AG04450 (cell line): ENCODE measurements at regions not wholly inside any gene's neighbourhood (a gene's known extent, or its start where the extent isn't known, plus 50 kb on each side); places are given as distances from the start of the nearest gene placed in this dataset.

Experiments used
- CTCF ChIA-PET: fragments of 300-600, 350-600 bp; formaldehyde crosslinking; extraction: SDS; loops from one replicate; lab custom pipeline; 2022; ENCODE audit warnings: antibody characterized with exemption, inconsistent platforms; lab: Charles Lee
- POLR2A ChIA-PET: fragments of 350-600 bp; formaldehyde crosslinking; extraction: SDS; loops from one replicate; lab custom pipeline; 2021; ENCODE audit warnings: antibody characterized with exemption, inconsistent platforms; lab: Yijun Ruan, JAX
- DNase-seq: peaks from one replicate; pipeline ENCODE4 v3.0.0-alpha.2; 2011; ENCODE audit warnings: low read depth, low spot score
- H3K27ac ChIP-seq: one replicate; pipeline ENCODE4 v1.5.1; 2012; ENCODE audit warnings: low read depth, low read length, control low read depth
- H3K27me3 ChIP-seq: one replicate; pipeline ENCODE4 v1.6.0; 2012; ENCODE audit warnings: low read length; ENCODE audit not compliant: control insufficient read depth, insufficient read depth
- H3K4me3 ChIP-seq: 2 replicates; pipeline ENCODE4 v1.5.1; 2011; ENCODE audit warnings: mild to moderate bottlenecking, low read depth, low read length, control low read depth
- H3K9me3 ChIP-seq: 2 replicates; pipeline ENCODE4 v1.5.1; 2012; ENCODE audit warnings: low read length; ENCODE audit not compliant: control insufficient read depth, insufficient read depth
- TF ChIP-seq, protein P1 (sequence below): IDR thresholded peaks from 2 replicates; pipeline ENCODE4 v1.5.1; 2011; ENCODE audit warnings: low read depth, low read length, control low read depth, inconsistent platforms

DNA sequence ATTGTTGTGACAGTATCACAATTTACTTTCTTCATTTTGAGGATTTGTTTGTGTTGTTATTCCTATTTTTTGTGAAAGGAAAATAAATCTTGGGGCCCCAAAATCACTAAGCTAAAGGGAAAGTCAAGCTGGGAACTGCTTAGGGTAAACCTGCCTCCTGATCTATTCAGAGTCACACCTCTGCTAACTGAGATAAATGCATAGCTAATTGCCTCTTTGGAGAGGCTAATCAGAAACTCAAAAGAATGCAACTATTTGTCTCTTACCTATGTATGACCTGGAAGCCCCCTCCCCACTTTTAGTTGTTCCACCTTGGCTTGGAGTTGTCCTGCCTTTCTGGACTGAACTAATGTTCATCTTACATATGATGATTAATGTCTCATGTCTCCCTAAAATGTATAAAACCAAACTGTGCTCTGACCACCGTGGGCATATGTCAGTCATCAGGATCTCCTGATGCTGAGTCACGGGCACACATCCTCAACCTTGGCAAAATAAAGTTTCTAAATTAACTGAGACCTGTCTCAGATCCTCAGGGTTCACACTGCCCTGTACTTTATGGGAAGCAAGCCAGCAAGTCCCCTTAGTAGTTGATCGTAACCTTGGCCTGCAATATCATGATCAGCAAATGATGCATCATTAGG, 523.2 kb upstream of the GOLIM4 start:
- TF ChIP-seq, protein P1, sequence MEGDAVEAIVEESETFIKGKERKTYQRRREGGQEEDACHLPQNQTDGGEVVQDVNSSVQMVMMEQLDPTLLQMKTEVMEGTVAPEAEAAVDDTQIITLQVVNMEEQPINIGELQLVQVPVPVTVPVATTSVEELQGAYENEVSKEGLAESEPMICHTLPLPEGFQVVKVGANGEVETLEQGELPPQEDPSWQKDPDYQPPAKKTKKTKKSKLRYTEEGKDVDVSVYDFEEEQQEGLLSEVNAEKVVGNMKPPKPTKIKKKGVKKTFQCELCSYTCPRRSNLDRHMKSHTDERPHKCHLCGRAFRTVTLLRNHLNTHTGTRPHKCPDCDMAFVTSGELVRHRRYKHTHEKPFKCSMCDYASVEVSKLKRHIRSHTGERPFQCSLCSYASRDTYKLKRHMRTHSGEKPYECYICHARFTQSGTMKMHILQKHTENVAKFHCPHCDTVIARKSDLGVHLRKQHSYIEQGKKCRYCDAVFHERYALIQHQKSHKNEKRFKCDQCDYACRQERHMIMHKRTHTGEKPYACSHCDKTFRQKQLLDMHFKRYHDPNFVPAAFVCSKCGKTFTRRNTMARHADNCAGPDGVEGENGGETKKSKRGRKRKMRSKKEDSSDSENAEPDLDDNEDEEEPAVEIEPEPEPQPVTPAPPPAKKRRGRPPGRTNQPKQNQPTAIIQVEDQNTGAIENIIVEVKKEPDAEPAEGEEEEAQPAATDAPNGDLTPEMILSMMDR = no peak
- CTCF ChIA-PET = interaction anchor here (2.6 kb wide), 1 partner anchor 408 kb away, joined by 22 read pairs; no protein-coding TSS in a partner anchor

DNA sequence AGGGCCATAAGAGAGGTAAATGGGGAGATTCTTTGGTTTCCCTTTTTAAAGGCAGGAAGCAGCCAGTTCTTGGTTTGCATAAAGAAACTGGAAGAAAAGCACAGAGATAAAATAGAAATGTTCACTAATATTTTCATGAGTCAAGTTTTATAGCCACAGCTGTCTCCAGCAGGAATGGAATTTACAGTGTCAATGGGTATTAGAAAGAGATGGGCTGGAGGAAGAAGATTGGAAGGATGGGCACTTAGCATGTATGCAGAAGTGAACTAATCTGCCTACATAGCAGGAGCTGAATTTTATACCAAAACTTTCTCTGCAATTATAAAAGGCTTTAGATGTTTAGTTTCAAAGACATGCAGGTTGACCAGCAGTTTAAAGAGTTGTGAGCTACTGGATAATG, 521.9 kb upstream of the GOLIM4 start:
- TF ChIP-seq, protein P1 = no peak

More for the DNA sequence above, 523.2 kb upstream of the GOLIM4 start:
- Histone ChIP-seq H3K27me3 (no peaks in the 10 kb centered on the region), H3K4me3 (no peak overlapping the region), H3K27ac (no peak overlapping the region), H3K9me3 (no peaks in the 10 kb centered on the region)
- no peak for DNase-seq
- POLR2A ChIA-PET = no interaction called here

DNA sequence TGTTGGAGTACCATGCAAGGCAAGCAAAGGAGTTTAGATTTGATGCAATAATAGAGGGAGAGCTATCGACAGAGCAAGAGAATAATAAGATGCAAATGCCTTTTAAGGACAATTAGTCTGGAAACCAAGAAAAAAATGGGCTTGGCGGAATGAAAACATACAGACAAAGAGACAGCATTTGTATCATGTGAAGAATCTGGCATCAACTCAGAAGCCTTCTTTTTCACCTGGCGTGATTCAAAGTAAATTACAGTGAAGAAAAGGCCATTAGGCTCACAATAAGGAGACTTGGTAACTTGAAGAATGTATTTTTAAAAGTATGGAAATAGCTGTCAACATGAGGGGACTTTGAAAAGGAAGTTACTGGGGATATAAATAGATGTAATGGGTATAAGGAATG, 521.2 kb upstream of the GOLIM4 start:
- TF ChIP-seq, protein P1 = no peak
- DNase-seq = no peak
- CTCF ChIA-PET = no interaction called here

More for the DNA sequence above, 521.9 kb upstream of the GOLIM4 start:
- Histone ChIP-seq H3K9me3 (no peaks in the 10 kb centered on the region), H3K4me3 (no peak overlapping the region), H3K27ac (no peak overlapping the region), H3K27me3 (no peaks in the 10 kb centered on the region)
- ChIA-PET POLR2A (no interaction called here), CTCF (no interaction called here)
- no peak for DNase-seq

DNA sequence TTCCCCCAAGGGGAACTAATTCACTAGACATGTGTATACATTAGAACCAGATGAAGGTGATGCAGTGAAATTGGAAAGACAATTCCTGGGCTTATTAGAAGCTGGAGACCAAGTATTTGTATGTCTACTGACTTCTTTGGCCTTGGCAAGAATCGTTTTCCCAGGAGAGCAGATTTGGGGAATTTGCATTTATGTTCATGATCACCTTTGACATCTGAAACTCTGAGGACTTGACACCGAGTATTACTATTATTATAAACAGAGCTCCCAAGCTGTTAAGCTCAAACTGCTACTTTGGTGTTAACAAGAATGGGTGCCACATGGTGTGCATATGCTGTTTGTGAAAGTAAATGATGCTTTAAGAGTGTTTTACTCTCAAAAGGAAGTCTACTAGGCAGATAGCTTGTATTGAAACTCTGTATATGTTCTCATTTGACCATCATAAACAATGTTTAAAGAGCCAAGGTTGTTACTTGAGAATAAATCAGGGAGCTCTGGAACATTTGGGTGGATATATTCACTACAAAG, 519.8 kb upstream of the GOLIM4 start:
- Histone ChIP-seq H3K27me3 (no peaks in the 10 kb centered on the region), H3K27ac (no peak overlapping the region), H3K9me3 (no peaks in the 10 kb centered on the region), H3K4me3 (no peak overlapping the region)
- CTCF ChIA-PET = interaction anchor here (1.1 to 1.7 kb wide), 2 partner anchors 232 to 404 kb away, joined by 5 read pairs; no protein-coding TSS in a partner anchor
- TF ChIP-seq, protein P1 = no peak
- POLR2A ChIA-PET = no interaction called here
- no peak for DNase-seq

More for the DNA sequence above, 521.2 kb upstream of the GOLIM4 start:
- POLR2A ChIA-PET = no interaction called here
- Histone ChIP-seq H3K4me3 (no peak overlapping the region), H3K9me3 (no peaks in the 10 kb centered on the region), H3K27ac (no peak overlapping the region), H3K27me3 (no peaks in the 10 kb centered on the region)

DNA sequence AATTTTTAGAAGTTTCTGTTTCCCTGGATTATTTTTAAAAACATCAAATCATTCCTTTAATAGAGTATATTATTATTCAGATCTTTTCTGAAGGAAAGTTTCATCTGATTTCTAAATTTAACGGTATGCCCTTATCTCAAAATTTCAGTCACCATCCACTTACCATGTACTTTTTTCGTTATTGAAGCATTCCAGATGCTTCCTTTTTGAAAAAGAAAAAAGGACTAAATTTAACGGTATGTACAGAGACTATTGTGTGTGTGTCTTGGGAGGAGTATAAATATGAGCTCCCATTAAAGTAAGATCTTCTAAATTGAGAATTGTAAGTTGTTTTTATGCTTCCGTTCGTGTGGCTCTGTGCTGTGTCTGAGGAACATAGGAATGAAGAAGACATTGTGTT, 517.4 kb upstream of the GOLIM4 start:
- CTCF ChIA-PET = no interaction called here
- Histone ChIP-seq H3K9me3 (no peaks in the 10 kb centered on the region), H3K4me3 (no peak overlapping the region), H3K27ac (no peak overlapping the region), H3K27me3 (no peaks in the 10 kb centered on the region)
- POLR2A ChIA-PET = no interaction called here
- no peak for DNase-seq
- TF ChIP-seq, protein P1 = no peak
